ENCODE measurements at regions not wholly inside any gene's neighbourhood (a gene's known extent, or its start where the extent isn't known, plus 50 kb on each side); places are given as distances from the start of the nearest gene placed in this dataset.

DNA sequence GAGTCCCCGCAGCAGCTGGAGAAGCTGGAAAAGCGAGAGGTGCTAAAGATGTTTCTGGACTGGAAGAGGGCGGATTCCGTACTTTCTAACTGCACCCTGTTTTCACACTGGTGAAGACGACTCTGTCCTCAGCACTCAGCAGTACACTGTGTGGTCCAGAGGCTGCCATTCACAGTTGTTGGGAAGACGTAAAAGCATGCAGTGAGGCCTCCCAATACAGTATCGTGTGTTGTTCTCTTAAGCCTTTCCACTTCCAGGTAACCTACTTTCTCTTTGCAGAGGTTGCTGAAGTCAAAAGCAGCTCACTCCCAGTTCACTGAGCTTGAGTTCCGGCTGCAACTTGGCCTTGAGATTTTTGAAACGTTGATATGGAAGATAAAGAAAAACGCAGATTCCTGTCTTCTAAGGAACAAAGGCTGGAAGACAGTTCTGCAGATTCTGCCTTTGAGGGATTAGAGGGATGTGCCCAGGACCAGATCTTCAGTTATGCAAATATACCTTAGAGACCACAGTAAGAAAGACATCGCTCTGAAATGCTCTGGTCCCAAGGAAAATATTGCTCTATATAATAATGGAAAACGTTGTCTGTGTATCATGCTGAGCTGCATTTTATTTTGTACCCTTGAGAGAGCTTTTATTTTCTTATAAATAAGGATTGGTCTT is 540.9 kb downstream of the TRIML1 start:
- WGBS, 2 donors = 76 to 81% methylated on average over 12 of the region's 12 CpGs
- H3K4me3 ChIP-seq (ENCODE audit: low read depth, poor library complexity, severe bottlenecking) = no peak overlapping the region
- intact Hi-C loops (cut with DNase I; ENCODE audit: low total_unique reads) = no loop called here
- TF ChIP-seq, protein P1, sequence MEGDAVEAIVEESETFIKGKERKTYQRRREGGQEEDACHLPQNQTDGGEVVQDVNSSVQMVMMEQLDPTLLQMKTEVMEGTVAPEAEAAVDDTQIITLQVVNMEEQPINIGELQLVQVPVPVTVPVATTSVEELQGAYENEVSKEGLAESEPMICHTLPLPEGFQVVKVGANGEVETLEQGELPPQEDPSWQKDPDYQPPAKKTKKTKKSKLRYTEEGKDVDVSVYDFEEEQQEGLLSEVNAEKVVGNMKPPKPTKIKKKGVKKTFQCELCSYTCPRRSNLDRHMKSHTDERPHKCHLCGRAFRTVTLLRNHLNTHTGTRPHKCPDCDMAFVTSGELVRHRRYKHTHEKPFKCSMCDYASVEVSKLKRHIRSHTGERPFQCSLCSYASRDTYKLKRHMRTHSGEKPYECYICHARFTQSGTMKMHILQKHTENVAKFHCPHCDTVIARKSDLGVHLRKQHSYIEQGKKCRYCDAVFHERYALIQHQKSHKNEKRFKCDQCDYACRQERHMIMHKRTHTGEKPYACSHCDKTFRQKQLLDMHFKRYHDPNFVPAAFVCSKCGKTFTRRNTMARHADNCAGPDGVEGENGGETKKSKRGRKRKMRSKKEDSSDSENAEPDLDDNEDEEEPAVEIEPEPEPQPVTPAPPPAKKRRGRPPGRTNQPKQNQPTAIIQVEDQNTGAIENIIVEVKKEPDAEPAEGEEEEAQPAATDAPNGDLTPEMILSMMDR (IDR thresholded peaks at IDR 0.05) = no peak
- no peak for TF ChIP-seq POLR2A (IDR thresholded peaks at IDR 0.05)
- DNase-seq (ENCODE audit: low spot score in 2 of 2) = no peak

DNA sequence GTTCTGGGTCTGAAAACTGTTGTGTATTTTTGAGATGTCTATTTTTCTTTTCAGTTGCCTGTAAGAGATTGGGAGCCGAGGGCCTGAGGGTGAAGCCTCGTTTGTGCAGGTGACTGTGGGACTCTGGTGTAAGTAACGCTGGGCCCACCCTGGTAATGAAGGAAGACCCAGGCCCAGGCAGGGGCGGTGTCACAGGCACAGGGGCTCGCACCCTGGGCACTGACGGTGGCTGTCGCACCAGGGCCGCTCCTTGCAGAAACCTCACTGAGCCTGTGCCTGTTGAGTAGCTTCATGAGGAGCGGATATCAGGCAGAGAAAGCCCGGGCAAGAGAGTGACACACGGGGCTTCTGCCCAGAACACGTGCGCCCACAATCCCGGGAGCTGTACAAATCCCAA is 541.4 kb downstream of the TRIML1 start:
- intact Hi-C loops (cut with DNase I; ENCODE audit: low total_unique reads) = no loop called here
- H3K4me3 ChIP-seq (ENCODE audit: low read depth, poor library complexity, severe bottlenecking) = no peak overlapping the region
- WGBS, 2 donors = 79 to 83% methylated on average over 13 to 14 of the region's 14 CpGs
- DNase-seq (ENCODE audit: low spot score in 2 of 2) = no peak
- TF ChIP-seq POLR2A (IDR thresholded peaks at IDR 0.05) = no peak
- TF ChIP-seq, protein P1 (IDR thresholded peaks at IDR 0.05) = no peak

DNA sequence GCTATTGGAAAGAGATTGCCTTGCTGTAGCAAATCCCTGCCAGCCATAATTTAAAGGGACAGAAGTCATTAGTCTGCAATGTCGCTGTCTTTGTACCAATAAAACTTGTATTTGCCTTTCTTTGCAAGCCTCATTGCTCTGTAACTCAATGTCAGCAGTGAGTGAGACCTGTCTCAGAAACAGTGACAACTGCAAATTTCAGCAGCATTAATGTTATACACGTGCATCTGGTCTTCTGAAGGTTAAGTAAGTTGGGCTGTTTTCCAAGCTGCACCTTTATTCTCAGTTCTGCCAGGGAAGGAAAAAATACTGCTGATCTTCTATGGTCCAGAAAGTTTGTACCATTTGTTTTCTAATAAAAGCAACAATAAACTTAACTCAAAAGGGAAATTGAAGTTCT is 543.1 kb downstream of the TRIML1 start:
- 53 to 59% methylated on average over 2 of the region's 2 CpGs for WGBS, 2 donors
- intact Hi-C loops (cut with DNase I; ENCODE audit: low total_unique reads) = no loop called here
- DNase-seq (ENCODE audit: low spot score in 2 of 2) = no peak
- TF ChIP-seq, protein P1 (IDR thresholded peaks at IDR 0.05) = no peak
- TF ChIP-seq POLR2A (IDR thresholded peaks at IDR 0.05) = no peak
- H3K4me3 ChIP-seq (ENCODE audit: low read depth, poor library complexity, severe bottlenecking) = no peak overlapping the region

DNA sequence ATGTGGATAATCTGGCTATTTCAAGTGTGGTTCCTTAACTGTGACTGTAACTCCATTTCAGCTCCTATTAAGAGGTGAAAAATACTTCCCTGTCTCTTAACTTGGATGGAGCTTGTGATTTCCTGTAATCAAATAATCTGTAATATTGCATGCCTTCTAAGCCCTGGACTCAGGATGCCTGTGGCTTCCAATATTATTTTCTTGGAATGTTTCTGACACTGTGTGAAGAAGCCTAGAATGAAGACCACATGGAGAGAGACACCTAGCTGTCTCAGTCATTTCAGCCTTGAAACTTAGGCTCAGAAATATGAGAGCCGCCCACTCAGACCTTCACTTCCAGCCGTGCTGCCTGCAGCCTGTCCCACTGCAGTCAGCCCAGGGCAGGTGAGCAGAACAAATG is 544.3 kb downstream of the TRIML1 start:
- DNase-seq (ENCODE audit: low spot score in 2 of 2) = no peak
- intact Hi-C loops (cut with DNase I; ENCODE audit: low total_unique reads) = no loop called here
- TF ChIP-seq, protein P1 (IDR thresholded peaks at IDR 0.05) = no peak
- TF ChIP-seq POLR2A (IDR thresholded peaks at IDR 0.05) = no peak
- 80 to 81% methylated on average over 2 of the region's 2 CpGs for WGBS, 2 donors
- no peak overlapping the region for H3K4me3 ChIP-seq (ENCODE audit: low read depth, poor library complexity, severe bottlenecking)

DNA sequence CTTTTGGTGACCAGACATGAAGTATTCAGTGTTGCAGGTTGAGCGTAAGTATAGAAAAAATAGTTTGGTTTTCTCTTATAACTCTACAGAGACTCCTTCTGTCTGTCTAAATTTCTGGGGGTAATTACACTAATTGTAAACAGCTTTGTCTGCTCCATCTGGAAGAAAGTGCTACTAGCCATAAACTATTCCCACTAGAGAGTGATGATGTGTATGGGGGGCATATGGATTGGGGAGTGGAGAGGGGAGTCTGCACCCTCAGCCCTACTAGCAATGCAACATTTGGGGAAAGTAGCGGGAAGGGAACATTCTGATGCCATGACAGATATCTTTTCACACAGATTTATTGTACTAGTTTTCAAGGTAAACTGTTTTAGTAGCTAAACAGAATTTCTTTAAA is 549.7 kb downstream of the TRIML1 start:
- no peak overlapping the region for H3K4me3 ChIP-seq (ENCODE audit: low read depth, poor library complexity, severe bottlenecking)
- TF ChIP-seq, protein P1 (IDR thresholded peaks at IDR 0.05) = no peak
- no peak for TF ChIP-seq POLR2A (IDR thresholded peaks at IDR 0.05)
- 76 to 78% methylated on average over 2 of the region's 2 CpGs for WGBS, 2 donors
- intact Hi-C loops (cut with DNase I; ENCODE audit: low total_unique reads) = no loop called here
- no peak for DNase-seq (ENCODE audit: low spot score in 2 of 2)

DNA sequence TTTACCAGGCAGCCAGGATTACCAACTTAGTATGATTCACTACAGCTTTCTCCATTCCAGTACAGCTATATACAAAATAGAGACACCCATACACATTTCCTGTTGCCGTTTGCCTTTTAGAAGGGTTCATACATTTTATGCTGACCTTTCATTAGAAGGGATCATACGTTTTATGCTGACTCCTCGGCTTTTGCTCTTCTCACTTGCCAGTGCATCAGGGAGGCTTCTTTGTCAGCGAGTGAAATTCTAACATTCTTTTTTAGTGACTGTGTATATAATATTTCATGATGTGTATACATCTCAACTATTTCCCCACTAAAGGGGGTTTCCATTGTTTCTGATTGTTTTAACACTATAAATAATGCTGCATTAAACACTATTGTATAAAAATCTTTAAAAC is 552.6 kb downstream of the TRIML1 start:
- intact Hi-C loops (cut with DNase I; ENCODE audit: low total_unique reads) = no loop called here
- H3K4me3 ChIP-seq (ENCODE audit: low read depth, poor library complexity, severe bottlenecking) = no peak overlapping the region
- WGBS, 2 donors = 49 to 58% methylated on average over 4 of the region's 4 CpGs
- TF ChIP-seq POLR2A (IDR thresholded peaks at IDR 0.05) = no peak
- TF ChIP-seq, protein P1 (IDR thresholded peaks at IDR 0.05) = no peak
- DNase-seq (ENCODE audit: low spot score in 2 of 2) = no peak

Data from lower leg skin (tissue), 4 donors.